Astrocyte of the hippocampus (primary cell): ENCODE measurements at regions not wholly inside any gene's neighbourhood (a gene's known extent, or its start where the extent isn't known, plus 50 kb on each side); places are given as distances from the start of the nearest gene placed in this dataset.
"Not testable (repeated sequence)": the region's sequence is repeated elsewhere in the genome, so short reads cannot be mapped to it uniquely, and the experiment has no call there.

Experiments used
- DNase-seq: peaks from one replicate; pipeline ENCODE4 v3.0.0; 2011; ENCODE audit warnings: low read depth, low spot score

DNA sequence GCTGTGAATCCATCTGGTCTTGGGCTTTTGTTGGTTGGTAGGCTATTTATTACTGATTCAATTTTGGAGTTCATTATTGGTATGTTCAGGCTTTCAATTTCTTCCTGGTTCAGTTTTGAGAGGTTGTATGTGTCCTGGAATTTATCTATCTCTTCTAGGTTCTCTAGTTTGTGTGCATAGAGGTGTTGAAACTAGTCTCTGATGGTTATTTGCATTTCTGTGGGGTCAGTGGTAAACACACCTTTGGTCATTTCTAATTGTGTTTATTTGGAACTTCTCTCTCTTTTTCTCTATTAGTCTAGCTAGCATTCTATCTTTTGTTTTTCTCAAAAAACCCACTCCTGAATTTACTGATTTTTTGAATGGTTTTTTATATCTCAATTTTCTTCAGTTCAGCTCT, 70.1 kb upstream of the IRAK1BP1 start:
- no peak for DNase-seq

DNA sequence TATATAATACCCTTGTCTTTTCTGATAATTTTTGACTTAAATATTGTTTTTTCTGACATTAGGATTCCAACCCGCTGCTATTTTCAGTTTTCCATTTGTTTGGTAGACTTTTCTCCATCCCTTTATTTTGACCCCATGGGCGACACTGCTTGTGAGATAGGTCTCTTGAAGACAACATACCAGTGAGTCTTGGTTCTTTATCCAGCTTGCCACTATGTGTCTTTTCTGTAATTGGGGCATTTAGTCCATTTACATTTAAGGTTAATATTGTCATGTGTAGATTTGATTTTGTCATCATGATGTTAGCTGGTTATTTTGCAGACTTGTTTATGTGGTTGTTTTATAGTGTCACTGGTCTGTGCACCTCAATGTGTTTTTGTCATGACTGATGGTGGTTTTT, 67.7 kb upstream of the IRAK1BP1 start:
- DNase-seq = no peak

DNA sequence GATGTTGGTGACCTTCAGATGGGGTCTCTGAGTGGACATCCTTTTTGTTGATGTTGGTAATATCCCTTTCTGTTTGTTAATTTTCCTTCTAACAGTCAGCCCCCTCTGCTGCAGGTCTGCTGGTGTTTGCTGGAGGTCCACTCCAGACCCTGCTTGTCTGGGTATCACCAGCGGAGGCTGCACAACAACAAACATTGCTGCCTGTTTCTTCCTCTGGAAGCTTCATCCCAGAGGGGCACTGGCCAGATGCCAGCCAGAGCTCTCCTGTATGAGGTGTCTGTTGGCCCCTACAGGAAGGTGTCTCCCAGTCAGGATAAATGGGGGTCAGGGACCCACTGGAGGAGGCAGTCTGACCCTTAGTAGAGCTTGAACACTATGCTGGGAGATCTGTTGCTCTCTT, 60.6 kb upstream of the IRAK1BP1 start:
- DNase-seq = not testable (repeated sequence)

DNA sequence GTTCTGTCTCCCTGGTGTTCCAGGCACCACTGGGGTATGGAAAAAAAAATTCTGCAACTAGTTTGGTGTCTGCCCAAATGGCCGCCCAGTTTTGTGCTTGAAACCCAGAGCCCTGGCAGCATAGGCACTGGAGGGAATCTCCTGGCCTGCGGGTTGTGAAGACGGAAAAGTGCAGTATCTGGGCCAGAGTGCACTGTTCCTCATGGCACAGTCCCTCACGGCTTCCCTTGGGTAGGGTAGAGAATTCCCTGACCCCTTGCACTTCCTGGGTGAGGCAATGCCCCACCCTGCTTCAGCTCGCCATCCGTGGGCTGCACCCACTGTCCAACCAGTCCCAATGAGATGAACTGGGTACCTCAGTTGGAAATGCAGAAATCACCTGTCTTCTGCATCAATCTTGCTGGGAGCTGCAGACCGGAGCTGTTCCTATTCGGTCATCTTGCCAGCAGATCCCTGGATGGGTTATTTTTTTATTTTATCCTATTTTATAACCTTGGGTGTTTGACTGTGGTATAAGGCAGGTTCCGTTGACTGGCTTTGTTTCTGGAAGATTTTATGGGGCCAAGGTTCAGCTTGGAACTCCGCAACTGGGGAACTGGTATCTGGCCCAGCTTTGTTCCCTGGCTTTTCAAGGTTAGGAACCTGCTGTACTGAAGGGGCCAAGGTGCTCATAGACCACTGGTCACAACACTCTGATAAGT, 59.5 kb upstream of the IRAK1BP1 start:
- not testable (repeated sequence) for DNase-seq

DNA sequence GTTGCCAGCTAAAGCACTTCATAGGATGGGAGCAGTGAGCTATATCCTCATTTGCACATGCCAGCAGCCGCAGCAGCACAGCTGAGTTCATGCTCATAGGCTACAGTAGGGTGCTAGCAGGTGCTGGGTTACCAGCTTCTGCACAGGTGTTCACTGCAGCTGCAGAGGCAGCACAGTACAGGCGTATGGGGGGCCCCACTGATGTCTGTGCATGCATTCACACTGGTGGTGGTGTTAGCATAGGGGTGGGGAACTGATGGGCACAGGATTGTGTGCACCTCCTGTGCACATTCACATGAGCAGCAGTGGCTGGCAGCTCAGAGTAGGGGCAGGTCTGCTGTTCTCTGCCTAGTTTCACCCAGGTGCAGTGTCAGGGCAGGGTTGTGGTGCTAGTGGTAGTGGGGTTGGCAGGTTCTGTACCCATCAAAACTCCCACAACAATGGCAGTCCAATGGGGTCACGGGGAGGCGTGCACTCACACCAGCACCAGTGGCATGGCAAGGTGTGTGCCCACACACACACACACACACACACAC, 58.9 kb upstream of the IRAK1BP1 start:
- DNase-seq = no peak

DNA sequence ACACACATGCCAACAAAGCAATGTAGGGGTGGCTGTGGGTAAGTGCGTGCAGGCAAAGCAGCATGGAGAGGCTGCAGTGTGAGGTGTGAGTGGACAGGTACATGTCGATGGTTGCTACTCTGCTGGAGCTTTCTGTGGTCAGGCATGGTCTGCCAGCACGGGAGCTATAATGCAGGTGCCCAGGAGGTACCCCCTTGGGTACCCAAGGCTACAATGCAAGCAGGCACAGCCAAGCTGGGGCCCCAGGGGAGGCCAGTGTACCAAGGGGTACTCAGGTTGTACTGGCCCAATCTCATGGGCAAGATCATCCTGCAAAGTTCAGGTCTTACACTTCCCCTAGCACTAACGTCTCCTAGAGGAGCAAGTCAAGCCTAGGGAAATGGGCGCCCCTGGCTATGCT, 58.4 kb upstream of the IRAK1BP1 start:
- DNase-seq = no peak

DNA sequence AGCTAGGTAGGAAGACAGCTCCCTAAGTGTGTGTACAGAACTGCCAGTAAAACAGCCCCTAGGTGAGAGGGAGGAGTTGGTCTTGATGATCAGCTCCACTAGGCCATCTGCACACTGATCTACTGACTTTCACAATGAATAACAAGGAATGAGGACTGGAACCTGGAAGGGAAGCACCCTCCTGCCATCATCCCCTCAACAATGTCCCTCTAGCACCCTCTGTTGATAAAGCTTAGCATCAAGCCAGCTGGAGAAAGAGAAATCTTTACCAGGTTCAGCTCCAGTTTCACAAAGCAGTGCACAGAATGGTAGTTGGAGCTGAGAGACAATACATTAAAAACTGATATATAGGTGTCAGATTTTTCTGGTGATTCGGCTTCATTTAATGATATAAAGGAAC, 57.2 kb upstream of the IRAK1BP1 start:
- peak; percentile 67 for DNase-seq

DNA sequence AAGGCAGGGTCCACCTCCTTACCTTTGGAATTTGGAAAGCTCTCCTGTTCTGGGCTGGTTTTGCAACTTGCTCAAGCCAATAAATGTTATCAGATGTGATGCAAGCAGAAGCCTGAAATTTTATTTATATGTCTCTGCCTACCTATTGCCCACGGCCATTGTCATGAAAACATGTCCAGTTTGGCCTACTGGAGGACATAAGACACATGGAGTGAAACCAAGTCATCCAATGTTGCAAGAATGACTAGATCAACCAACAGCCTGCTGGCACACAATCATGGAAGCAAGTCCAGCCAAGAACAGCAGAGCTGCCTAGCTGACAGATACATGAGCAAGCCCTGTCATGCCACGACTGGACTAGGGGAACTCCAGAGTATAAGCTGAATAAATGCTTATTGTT, 56.7 kb upstream of the IRAK1BP1 start:
- peak; percentile 34 for DNase-seq
